Anterior cingulate cortex (tissue), 58 donors: ENCODE measurements at regions not wholly inside any gene's neighbourhood (a gene's known extent, or its start where the extent isn't known, plus 50 kb on each side); places are given as distances from the start of the nearest gene placed in this dataset.
A peak's percentile ranks its signal among the peaks of the same experiment; 100 is the strongest.
"Not testable (repeated sequence)": the region's sequence is repeated elsewhere in the genome, so short reads cannot be mapped to it uniquely, and the experiment has no call there.

Experiments
- DNase-seq, 58 donors: peaks; one replicate each; lab custom pipeline; 2025; lab: John Stamatoyannopoulos, UW

DNA sequence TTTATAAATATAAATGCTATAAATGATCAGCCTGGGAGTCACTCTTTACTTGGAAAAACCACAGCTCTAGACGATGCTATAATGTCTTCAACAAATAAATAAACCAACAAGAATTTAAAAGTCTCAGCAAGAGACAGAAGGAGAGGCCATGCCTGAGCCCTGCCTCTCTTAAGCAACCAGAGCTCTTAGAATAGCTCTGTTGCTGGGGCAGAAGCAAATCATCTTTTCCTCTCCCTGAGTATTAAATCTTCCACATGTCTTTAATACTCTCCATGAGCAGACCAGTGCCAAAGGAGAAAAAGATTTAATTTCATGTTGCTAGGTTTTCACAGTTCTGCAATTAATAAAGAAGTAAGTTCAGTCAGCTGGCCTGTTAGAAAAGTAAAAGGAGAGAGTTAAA lies 408.0 kb upstream of the SLC30A5 start:
- no peak for DNase-seq

DNA sequence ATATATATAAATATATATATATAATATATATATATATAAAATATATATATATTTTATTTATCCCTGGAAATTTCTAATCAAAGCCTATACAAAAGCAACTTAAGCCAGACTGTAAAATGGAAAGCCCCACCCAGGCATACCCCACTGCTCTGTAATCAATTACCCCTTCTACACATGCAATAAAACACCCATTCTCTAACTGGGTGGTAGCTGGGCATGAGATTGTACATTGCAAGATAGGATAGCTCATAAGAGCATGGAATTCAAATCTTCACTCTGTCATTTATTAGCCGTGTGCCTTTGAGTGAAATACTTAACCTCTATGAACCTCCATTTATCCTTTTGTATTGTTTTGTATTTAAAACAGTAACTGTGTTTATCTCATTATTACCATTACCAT lies 405.3 kb upstream of the SLC30A5 start:
- DNase-seq: no peak

- DNase-seq: no peak
Observed at GRCh38 chr5:68689010-68689409, 404.8 kb upstream of the SLC30A5 start.

- DNase-seq: not testable (repeated sequence)
Observed at GRCh38 chr5:68691874-68692273, 401.9 kb upstream of the SLC30A5 start.

DNA sequence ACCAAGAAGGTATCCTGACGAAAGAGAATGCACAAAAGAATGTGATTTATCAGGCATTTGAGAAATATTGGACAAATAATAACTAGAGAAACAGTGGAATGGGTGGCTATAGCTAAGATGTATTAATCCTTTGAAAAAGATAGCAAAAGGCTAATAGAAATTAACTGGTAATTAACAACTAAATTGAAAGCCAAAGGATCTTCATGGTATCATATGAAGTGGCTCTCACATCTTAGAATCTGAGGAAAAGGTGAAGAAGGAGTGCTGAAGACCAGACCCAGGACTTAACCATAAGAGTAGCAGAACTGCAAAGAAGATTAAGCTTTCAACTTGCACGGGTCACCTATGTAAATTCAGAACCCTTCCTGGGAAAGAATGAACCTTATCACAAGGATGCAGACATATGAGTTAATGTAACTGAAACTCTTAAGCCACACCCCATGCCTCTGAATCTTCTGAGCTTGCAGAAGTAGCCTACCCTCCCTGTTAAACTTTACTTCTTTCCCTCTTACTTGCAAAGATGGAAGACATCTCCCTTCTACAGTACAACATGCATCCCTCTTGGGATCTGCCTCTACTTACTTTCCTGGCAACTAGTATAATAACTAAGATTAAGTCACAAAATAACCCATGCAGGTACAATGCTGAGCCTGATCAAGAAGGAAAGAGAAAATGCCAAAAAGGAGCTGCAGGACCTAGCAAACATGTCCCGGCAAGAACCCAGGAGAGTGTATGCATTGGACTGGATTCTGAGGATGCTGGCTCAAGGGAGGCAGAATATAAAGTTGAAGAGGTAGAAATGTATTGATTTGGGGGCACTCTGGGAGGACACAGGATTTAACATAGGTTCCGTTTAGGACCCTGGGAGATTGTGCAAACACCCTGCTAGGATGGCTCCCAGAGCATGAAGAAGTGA lies 395.5 kb upstream of the SLC30A5 start:
- DNase-seq: no peak

GRCh38 chr5:68699966-68700365 lies 393.8 kb upstream of the SLC30A5 start:
- no peak for DNase-seq

- no peak for DNase-seq
Observed at GRCh38 chr5:68707575-68707974, 386.2 kb upstream of the SLC30A5 start.

DNA sequence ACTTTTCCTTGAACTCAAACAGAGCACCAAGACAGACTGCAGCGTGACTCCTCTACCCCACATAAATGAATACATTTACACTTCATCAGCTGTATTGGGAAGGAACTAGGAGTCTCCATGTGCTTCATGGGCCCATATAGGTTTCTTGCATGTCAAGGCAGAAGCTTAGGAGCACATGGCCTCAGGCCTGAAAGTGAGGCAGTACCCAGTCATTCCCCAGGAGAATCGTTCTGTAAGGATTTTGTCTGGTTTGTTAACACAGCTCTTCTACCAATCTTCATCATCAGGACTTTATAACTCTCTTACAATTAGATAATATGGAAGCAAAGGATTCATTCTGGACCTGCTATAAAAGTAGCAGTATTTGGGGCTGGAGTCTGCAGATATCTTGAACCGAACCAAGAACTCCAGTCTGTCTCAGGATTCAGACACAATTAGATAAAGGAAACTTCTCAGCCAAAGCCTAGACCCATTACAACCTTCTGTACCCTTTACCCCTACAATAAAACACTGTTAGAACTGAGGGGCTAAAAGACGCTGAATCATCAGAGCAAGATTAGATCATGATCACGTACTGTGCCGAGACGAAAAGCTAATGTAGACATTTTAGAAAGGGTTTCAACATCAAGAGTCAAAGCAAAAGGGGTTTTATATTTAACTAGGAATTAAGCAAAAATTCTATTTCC lies 385.5 kb upstream of the SLC30A5 start:
- no peak for DNase-seq

DNA sequence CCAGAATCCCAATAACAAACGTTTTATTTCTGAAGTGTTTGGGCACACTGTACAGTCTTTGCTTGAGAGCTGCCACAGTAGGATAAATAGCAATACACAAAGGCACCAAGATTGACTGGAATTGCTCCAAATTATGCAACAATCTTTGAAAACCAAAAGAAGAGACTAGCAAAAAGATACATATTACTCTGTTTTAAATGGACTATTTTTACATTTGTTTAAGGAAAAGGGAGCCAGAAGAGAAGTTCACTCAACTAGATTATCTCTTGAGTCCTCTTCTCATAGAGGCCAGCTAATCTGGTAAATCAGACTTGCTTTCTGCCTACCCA lies 385.0 kb upstream of the SLC30A5 start:
- no peak for DNase-seq

DNA sequence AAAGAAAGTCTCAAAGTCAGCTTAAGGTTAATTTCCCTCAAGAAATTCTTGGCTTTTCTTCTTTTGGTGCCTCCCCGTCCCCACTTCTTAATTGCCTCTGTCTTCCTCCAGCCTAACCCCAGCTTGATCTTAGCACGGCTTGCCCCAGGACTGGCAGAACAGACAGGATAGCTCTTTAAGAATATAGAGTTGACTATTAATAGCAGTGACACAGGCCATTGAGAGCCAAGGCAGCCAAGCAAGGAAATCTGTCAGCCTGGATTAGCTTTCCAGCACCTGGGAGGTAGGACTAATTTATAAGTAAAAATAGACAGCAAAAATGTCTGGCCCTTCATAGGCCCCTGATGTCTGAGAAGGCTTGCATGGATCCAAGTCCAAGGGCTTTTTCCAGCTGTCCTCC lies 384.6 kb upstream of the SLC30A5 start:
- DNase-seq: no peak

GRCh38 chr5:68710514-68710913 lies 383.3 kb upstream of the SLC30A5 start:
- no peak for DNase-seq

GRCh38 chr5:68711293-68712200 lies 382.3 kb upstream of the SLC30A5 start:
- DNase-seq: peak in 17 of 58 donors; percentile 2 to 49 (median 23)

DNA sequence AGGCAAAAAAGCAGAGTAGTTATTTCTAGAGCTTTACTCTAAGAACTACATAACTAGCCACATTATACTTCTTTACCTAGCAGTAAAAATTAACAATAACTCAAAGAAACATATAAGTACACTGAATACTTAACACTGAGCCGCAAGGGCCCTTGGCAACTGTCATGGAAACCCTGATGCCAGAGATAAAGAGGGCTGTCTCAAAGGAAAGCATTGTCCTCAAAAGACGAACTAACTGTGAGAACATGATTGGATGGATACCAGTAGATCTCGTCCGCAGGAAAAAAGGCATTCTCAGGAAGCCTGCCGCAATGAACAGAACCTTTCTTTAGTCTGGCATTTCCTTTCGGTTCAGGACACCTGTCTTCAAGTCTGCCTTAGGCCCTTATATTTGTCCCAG lies 379.0 kb upstream of the SLC30A5 start:
- peak in 1 of 58 donors; percentile 21 for DNase-seq

DNA sequence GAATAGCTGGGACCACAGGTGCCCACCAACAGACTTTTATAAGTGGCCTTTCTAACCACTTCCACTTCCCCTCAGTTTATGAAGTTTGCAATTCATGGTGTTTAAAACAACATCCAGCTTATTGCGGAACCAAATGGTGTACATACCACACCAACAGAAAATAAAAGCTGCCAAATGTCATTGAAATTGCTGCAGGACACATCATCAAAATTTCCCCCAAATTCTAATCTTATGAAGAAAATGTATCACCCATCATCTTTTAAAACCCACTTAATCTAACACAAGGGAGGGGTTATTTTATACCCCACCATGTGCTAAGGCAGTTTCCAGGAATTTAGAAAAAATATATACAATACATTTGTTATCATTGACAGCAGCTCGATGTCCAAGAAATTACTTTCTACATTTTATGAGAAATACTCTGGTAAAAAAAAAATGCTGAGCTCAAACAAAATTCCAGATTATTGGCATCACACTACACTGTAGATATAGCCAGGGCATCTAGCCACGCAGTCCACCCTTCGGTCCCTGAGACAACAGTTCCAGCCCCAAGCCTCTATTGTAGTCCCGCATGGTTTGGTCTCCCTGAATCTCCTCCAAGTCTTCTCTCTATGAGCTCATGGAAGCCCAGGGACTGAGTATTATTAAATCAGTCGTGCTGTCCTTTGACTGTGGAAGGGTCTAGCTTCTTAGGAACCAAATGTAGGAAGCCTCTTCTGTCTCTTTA lies 372.8 kb upstream of the SLC30A5 start:
- no peak for DNase-seq

GRCh38 chr5:68722357-68722756 lies 371.5 kb upstream of the SLC30A5 start:
- DNase-seq: no peak

- DNase-seq: no peak
Observed at GRCh38 chr5:68725905-68726683, 367.7 kb upstream of the SLC30A5 start.

DNA sequence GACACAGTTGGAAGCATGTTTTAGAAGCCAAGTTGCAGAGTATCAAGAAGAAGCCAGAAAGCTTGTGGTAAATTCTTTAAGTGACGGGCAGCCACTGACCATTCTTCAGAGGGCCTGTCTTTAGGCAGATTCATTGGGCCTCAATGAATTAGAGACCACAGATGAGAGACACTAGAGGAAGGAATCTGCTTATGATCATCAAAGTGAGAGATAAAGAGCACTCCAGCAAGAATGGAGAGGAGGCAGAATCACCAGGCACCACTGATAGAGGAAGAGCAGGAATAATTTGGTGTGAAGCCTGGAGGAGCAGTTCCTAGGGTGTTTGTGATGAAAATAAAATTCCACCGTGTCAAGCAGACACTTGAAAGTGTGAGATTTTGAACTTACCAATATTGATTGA lies 365.9 kb upstream of the SLC30A5 start:
- no peak for DNase-seq

DNA sequence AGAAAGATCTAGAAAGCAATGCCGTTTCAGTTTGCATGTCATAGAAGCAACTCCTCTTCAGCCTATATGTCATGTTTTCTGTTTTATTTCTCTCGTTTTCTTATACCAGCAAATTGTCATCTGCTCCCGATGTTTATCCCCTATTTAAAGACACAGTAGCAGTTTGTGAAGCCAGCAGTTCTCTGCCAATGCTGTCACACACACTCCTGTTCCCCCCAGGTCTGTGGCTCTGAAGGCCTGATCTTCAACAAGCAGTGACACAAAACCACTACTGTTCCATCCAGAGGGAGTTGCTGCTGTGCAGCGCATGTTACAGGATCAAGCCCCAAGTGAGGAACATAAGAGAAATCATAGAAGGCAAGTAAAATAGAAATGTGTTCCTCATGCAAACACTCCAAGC lies 364.1 kb upstream of the SLC30A5 start:
- peak in 13 of 58 donors; percentile 10 to 48 (median 24) for DNase-seq

- peak in 52 of 58 donors; percentile 12 to 93 (median 53) for DNase-seq
Observed at GRCh38 chr5:68730220-68730978, 363.4 kb upstream of the SLC30A5 start.
